ENCODE measurements at regions not wholly inside any gene's neighbourhood (a gene's known extent, or its start where the extent isn't known, plus 50 kb on each side); places are given as distances from the start of the nearest gene placed in this dataset.
A peak's percentile ranks its signal among the peaks of the same experiment; 100 is the strongest.

DNA sequence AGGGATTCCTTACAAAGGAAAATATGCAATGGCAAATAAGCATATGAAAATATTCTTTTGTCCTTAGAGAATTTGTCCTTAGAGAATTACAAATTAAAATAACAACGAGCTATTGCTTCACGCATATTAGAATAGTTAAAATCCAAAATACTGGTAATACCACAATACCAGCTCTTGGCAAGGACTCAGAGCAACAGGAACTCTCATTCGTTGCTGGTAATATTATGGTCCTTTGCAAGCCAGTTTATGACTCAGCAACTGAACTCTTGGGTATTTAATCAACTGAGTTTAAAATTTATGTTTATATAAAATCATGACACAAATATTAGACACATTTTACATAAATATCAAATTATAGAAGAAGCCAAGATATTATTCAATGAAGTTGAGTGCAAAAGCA lies 1730.4 kb downstream of the SI start:
- H3K27ac Mint-ChIP-seq (ENCODE audit: unreplicated experiment), result no peak overlapping the region
- BruUV-seq (replicated peaks), result no TSS peak
- no peak overlapping the region for H3K4me3 Mint-ChIP-seq (ENCODE audit: low read depth, unreplicated experiment)
- H3K36me3 Mint-ChIP-seq (ENCODE audit: insufficient read depth, unreplicated experiment), result no peaks in the 10 kb centered on the region
- H3K4me1 Mint-ChIP-seq (ENCODE audit: low read depth, unreplicated experiment), result no peaks in the 10 kb centered on the region
- intact Hi-C loops (cut with micrococcal nuclease; ENCODE audit: unreplicated experiment), result no loop called here
- no peak for DNase-seq
- TF ChIP-seq, protein P1, sequence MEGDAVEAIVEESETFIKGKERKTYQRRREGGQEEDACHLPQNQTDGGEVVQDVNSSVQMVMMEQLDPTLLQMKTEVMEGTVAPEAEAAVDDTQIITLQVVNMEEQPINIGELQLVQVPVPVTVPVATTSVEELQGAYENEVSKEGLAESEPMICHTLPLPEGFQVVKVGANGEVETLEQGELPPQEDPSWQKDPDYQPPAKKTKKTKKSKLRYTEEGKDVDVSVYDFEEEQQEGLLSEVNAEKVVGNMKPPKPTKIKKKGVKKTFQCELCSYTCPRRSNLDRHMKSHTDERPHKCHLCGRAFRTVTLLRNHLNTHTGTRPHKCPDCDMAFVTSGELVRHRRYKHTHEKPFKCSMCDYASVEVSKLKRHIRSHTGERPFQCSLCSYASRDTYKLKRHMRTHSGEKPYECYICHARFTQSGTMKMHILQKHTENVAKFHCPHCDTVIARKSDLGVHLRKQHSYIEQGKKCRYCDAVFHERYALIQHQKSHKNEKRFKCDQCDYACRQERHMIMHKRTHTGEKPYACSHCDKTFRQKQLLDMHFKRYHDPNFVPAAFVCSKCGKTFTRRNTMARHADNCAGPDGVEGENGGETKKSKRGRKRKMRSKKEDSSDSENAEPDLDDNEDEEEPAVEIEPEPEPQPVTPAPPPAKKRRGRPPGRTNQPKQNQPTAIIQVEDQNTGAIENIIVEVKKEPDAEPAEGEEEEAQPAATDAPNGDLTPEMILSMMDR (IDR thresholded peaks at IDR 0.05; ENCODE audit: unreplicated experiment), result no peak
- H3K9me3 Mint-ChIP-seq (ENCODE audit: low read depth, unreplicated experiment), result peaks cover 2% of the 10 kb centered on the region
- no peaks in the 10 kb centered on the region for H3K27me3 Mint-ChIP-seq (ENCODE audit: unreplicated experiment)
- CTCF ChIA-PET, result no interaction called here

DNA sequence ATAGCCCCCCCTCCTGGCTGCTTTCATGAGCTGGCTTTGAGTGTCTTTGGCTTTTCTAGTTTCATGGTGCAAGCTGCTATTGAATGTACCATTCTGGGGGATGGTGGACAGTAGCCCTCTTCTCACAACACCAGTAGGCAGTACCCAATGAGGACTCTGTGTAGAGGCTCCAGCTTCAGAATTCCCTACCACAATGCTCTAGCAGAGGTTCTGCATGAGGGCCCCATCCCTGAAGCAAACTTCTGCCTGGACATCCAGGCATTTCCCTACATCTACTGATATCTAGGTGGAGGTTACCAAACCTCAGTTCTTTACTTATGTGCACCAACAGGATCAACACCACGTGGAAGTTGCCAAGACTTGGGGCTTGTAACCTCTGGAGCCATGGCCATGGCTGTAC lies 1742.9 kb downstream of the SI start:
- Mint-ChIP-seq H3K27ac (ENCODE audit: unreplicated experiment) (no peak overlapping the region), H3K27me3 (ENCODE audit: unreplicated experiment) (no peaks in the 10 kb centered on the region), H3K36me3 (ENCODE audit: insufficient read depth, unreplicated experiment) (no peaks in the 10 kb centered on the region), H3K4me1 (ENCODE audit: low read depth, unreplicated experiment) (peaks cover under 1% of the 10 kb centered on the region), H3K9me3 (ENCODE audit: low read depth, unreplicated experiment) (peaks cover 11% of the 10 kb centered on the region), H3K4me3 (ENCODE audit: low read depth, unreplicated experiment) (no peak overlapping the region)
- no peak for DNase-seq
- CTCF ChIA-PET, result no interaction called here
- intact Hi-C loops (cut with micrococcal nuclease; ENCODE audit: unreplicated experiment), result no loop called here
- BruUV-seq (replicated peaks), result no TSS peak
- TF ChIP-seq, protein P1 (IDR thresholded peaks at IDR 0.05; ENCODE audit: unreplicated experiment), result no peak

DNA sequence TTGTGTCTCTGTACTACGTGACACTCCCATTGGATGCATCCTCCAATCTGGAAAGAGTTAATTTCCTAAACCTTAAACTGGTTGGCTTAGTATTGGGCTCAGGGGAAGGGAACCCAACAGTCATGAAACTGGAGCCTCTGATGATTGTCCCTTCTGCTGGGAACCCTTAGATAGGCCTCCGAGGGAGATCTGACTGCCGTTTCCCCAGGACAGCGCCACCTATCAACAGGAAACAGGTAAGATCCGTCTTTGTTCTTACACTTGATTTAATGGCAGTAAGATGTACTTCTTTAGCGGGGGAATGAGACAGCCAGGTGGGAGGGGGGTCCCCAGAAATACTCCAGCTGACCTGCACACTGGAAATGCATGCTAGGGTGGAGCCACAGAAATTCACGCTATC lies 1749.6 kb downstream of the SI start:
- Mint-ChIP-seq H3K27me3 (ENCODE audit: unreplicated experiment) (no peaks in the 10 kb centered on the region), H3K9me3 (ENCODE audit: low read depth, unreplicated experiment) (peaks cover 3% of the 10 kb centered on the region), H3K4me3 (ENCODE audit: low read depth, unreplicated experiment) (no peak overlapping the region), H3K36me3 (ENCODE audit: insufficient read depth, unreplicated experiment) (no peaks in the 10 kb centered on the region), H3K27ac (ENCODE audit: unreplicated experiment) (no peak overlapping the region), H3K4me1 (ENCODE audit: low read depth, unreplicated experiment) (no peaks in the 10 kb centered on the region)
- CTCF ChIA-PET, result no interaction called here
- intact Hi-C loops (cut with micrococcal nuclease; ENCODE audit: unreplicated experiment), result no loop called here
- TF ChIP-seq, protein P1 (IDR thresholded peaks at IDR 0.05; ENCODE audit: unreplicated experiment), result peak; percentile 13
- BruUV-seq (replicated peaks), result no TSS peak
- no peak for DNase-seq

DNA sequence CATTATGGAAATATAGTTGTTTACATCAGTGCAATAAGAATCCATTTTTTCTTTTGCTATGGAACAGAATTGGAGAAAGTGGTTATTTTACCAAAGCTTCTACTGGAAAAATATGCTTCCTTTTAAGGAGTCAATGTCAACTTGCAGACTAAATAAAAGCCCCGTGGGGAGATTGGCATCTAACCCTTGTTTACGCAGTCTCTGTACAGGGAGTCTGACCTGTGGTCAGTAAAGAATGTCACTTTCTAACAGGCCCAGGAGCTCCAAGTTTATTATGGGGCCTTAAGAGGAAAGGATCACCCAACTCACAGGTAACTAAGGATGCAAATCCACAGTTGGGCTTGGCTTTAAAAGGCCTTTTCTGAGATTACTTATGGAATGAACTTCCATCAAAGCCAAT lies 1751.2 kb downstream of the SI start:
- CTCF ChIA-PET, result interaction anchor here (0.5 kb wide), 1 partner anchor 440 kb away, joined by 3 read pairs; no protein-coding TSS in a partner anchor
- Mint-ChIP-seq H3K4me3 (ENCODE audit: low read depth, unreplicated experiment) (no peak overlapping the region), H3K27ac (ENCODE audit: unreplicated experiment) (no peak overlapping the region), H3K9me3 (ENCODE audit: low read depth, unreplicated experiment) (peaks cover 7% of the 10 kb centered on the region), H3K36me3 (ENCODE audit: insufficient read depth, unreplicated experiment) (no peaks in the 10 kb centered on the region), H3K4me1 (ENCODE audit: low read depth, unreplicated experiment) (no peaks in the 10 kb centered on the region), H3K27me3 (ENCODE audit: unreplicated experiment) (no peaks in the 10 kb centered on the region)
- TF ChIP-seq, protein P1 (IDR thresholded peaks at IDR 0.05; ENCODE audit: unreplicated experiment), result no peak
- no TSS peak for BruUV-seq (replicated peaks)
- no peak for DNase-seq
- intact Hi-C loops (cut with micrococcal nuclease; ENCODE audit: unreplicated experiment), result no loop called here

Data from Calu3 (cell line).